Neural cell (in vitro differentiated cells): ENCODE measurements at regions not wholly inside any gene's neighbourhood (a gene's known extent, or its start where the extent isn't known, plus 50 kb on each side); places are given as distances from the start of the nearest gene placed in this dataset.
"Not testable (repeated sequence)": the region's sequence is repeated elsewhere in the genome, so short reads cannot be mapped to it uniquely, and the experiment has no call there.

Experiments used
- EZH2 ChIP-seq: fragments of 200-600, 300-800 bp; shearing (Covaris generic), sonication (generic); IDR thresholded peaks from 2 replicates; pipeline ENCODE4 v1.6.1; 2014; ENCODE audit warnings: antibody characterized with exemption, low read length, borderline replicate concordance, mild to moderate bottlenecking; ENCODE audit not compliant: insufficient read depth, poor library complexity, severe bottlenecking
- POLR2AphosphoS5 ChIP-seq: IDR thresholded peaks from 2 replicates; pipeline ENCODE4 v1.6.1; 2012
- REST ChIP-seq: IDR thresholded peaks from 2 replicates; pipeline ENCODE4 v1.6.1; 2012; ENCODE audit warnings: borderline replicate concordance
- TAF1 ChIP-seq: IDR thresholded peaks from 2 replicates; pipeline ENCODE4 v1.6.1; 2012; ENCODE audit warnings: low read depth
- TF ChIP-seq, protein P1 (sequence below): fragments of 450-650 bp; IDR thresholded peaks from 2 replicates; pipeline ENCODE4 v1.5.1; 2014; ENCODE audit warnings: antibody characterized with exemption, mild to moderate bottlenecking, moderate library complexity; ENCODE audit not compliant: poor library complexity, severe bottlenecking

DNA sequence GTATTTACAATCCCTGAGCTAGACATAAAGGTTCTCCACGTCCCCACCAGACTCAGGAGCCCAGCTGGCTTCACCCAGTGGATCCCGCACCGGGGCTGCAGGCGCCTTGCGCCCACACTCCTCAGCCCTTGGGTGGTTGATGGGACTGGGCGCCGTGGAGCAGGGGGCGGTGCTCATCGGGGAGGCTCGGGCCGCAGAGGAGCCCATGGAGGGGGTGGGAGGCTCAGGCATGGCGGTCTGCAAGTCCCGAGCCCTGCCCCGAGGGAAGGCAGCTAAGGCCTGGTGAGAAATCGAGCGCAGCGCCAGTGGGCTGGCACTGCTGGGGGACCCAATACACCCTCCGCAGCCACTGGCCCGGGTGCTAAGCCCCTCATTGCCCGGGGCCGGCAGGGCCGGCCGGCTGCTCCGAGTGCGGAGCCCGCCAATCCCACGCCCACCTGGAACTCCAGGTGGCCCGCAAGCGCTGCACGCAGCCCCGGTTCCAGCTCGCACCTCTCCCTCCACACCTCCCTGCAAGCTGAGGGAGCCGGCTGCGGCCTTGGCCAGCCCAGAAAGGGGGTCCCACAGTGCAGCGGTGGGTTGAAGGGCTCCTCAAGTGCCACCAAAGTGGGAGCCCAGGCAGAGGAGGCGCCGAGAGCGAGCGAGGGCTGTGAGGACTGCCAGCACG lies 260.9 kb upstream of the BTG1 start:
- TF ChIP-seq, protein P1, sequence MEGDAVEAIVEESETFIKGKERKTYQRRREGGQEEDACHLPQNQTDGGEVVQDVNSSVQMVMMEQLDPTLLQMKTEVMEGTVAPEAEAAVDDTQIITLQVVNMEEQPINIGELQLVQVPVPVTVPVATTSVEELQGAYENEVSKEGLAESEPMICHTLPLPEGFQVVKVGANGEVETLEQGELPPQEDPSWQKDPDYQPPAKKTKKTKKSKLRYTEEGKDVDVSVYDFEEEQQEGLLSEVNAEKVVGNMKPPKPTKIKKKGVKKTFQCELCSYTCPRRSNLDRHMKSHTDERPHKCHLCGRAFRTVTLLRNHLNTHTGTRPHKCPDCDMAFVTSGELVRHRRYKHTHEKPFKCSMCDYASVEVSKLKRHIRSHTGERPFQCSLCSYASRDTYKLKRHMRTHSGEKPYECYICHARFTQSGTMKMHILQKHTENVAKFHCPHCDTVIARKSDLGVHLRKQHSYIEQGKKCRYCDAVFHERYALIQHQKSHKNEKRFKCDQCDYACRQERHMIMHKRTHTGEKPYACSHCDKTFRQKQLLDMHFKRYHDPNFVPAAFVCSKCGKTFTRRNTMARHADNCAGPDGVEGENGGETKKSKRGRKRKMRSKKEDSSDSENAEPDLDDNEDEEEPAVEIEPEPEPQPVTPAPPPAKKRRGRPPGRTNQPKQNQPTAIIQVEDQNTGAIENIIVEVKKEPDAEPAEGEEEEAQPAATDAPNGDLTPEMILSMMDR = not testable (repeated sequence)
- not testable (repeated sequence) for TF ChIP-seq EZH2, POLR2AphosphoS5, REST, TAF1
